T-helper 1 cell treated with Interleukin-12 subunit alpha and Interleukin-12 subunit beta and Interleukin-4 antibody, amounts not matched to agents 30 ng/mL and 1 ng/mL, for 36 hours (primary cell): ENCODE measurements at regions not wholly inside any gene's neighbourhood (a gene's known extent, or its start where the extent isn't known, plus 50 kb on each side); places are given as distances from the start of the nearest gene placed in this dataset.

Source experiments
- intact Hi-C: fragments of 100-400 bp; cut with micrococcal nuclease; formaldehyde crosslinking; loops from one replicate; pipeline ENCODE4 v1.15.1; 2024

DNA sequence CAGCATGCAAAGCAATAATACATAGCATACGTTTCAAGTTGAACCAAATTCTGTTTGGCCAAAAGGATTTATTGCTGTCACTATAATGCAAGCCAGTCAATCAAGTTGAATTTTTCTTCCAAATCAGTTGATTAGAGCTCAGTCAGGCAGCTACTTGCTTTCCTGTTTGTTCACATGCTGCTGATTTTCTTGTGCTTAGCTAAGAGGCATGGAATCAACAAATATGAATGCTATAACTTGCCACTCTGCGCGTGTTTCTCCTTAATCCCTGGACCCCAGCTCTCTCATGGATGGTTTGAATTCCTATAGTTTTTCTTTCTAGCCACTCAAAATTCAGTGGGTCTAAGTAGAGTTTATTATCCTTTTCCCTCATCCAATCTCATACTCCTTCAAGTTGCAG, 311.3 kb downstream of the KLF5 start:
- intact Hi-C loops: no loop called here

- intact Hi-C loops: no loop called here
Observed at GRCh38 chr13:73369095-73369494, 310.3 kb downstream of the KLF5 start.

DNA sequence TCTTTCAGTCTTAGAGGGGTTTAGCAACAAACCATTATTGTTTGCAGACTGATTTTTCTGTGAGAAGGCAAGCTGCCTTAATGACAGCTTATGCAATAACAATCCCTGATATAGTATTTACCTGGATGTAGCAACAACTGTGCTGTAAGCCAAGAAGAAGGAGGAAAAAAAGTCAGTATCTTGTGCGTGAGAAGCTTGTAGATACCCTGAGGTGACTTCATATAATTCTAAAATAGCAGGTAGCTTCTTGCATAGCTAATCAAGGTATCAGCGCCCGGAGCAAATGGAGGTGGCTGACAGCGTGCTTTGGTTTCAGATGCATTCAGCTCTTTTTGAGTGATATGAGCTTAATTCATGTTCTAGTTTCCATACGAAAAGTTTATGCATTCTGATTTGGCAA, 309.8 kb downstream of the KLF5 start:
- intact Hi-C loops: no loop called here

GRCh38 chr13:73367886-73368285, 309.1 kb downstream of the KLF5 start:
- intact Hi-C loops: no loop called here

DNA sequence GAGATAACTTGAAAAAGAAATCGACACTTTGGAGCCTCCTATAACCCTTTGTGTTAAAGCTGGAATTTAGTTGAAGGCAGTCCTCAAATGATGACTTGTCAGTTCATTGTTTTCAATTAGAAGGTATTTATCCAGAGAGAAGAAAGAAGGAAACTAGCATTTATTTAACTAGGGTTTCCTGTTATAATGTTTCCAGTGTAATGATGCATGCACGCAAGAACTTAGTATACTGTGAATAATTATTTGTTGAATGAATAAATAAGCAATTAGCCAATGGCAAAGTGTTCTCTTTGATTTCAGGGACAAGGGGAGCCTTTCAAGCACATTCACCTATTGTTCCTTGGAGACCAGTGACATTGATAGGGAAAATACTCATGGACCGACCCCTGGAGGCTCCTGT, 307.4 kb downstream of the KLF5 start:
- intact Hi-C loops: no loop called here

DNA sequence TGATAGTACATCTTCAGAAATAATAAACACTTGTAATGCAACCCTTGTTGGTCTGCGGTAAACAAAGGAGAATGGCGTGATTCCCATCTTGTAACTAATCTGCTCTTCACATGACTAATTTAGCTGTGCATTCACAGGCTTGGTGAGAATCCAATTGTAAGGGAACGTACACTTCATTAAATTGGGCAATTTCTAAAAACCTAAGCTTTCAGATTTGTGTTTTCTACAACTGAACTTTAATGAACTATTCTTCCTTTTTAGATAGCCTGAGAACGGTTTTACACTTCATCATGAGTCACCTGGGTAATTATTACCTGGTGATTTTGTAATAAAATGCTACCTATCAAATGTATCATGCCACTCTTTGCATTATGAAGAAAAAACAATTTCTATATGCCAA, 306.9 kb downstream of the KLF5 start:
- intact Hi-C loops: no loop called here

DNA sequence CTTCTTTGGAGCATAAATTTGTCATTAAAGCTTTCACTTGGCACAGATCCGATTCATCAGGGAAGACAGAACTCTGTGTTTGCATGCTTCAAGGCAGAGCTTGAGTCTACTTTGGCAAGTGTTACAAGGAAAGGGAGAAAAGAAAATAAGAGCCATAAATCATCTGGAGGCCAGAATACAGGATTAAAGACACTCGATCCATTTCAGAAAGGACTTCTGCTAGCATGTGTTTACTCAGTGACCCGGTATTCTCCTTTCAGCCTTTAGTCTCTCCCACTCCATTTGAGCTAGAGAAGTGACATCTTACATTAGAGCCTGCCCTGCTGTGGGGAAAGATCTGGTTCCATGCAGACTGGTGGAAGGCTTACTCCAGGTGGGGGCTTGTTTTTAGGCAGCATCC, 306.4 kb downstream of the KLF5 start:
- intact Hi-C loops: no loop called here

GRCh38 chr13:73364736-73365135, 305.9 kb downstream of the KLF5 start:
- intact Hi-C loops: no loop called here

DNA sequence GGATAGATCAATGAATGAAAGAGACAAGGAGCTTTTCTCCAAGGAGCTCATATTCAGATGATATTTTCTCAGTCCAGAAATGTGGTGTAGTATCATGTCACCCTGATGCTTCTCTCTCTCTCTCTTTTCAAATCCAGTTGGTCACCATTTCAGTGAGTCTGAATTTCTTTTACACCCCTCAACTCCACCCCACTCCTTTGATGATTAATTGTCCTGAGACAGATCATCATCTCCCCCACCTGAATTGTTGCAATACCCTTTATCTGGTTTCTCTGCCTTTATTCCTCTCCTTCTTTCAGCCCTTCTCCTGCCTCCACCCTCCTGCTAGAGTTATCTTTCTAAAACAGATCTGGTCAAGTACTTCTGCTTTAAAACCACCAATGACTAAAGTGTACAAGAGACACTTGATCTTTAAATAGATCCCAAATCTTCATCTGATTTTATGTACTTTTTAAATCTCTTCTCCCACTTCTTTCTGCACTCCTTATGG, 299.8 kb downstream of the KLF5 start:
- intact Hi-C loops: no loop called here

DNA sequence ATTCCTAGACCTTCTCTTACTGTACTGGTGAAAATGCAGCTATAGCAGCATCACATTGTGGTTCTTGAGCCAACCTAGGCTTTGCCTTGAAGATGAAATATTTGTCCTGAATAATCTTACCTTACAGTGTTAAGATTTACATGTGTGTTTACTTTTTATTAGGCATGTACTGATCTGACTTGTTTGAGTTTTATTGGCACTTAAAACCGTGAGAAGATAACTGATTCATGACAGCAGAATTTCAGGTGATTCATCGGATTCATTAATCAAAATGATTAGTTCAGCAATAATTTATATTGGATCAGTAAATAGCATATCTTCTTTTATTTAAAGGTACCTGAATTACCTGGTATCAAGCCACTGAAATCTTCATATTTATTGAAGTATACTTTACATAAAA, 296.3 kb downstream of the KLF5 start:
- intact Hi-C loops: no loop called here

DNA sequence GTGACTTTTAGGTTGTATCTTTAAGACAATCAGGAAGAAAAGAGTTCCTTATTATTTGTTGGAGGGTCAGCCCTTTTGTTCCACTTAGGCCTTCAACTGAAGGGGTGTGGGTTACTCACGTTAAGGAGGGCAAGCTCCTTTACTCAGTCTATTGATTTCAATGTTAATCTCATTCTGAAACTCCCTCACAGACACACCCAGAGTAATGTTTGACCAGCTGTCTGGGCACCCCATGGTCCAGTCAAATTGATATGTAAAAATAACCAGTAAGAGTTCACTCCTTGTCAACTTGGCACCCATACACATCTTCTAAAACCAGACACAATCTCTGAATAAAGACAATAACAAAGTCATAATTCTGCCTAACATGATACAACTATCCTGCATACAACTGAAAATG, 292.9 kb downstream of the KLF5 start:
- intact Hi-C loops: no loop called here

DNA sequence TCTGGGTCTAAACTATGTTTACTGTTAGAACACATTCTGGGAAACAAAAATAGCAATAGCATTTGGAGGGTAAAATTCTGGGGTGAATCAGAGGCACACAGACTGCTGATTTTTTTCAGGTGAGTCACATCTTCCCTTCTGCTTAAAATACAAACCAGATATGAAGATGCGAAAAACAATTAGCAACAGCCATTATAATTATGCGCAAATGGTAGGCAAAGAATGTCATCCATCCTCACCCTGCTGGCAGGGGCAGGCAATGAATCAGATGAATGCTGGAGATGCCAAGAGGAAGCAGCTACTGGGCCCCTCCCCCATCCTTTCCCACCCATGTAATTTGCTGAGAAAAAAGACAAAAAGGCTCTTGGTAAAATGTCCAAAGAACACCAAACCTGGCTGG, 282.9 kb downstream of the KLF5 start:
- intact Hi-C loops: no loop called here

DNA sequence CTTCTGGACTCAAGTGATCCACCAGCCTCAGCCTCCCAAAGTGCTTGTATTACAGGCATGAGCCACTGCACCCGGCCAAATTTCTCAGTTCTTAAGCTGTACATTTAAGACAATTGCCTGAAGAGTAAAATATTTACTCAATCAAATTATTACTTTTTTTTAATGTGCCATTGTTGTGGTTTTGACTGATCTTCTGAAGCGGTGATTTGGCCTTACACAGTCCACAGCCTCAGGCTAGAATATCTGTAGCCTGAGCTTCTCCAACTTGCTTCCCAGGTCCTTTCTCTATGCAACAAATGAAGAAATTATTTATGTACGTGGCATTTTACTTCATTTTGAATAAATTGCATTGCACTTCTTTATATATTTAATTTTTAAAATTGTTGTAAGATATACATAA, 281.3 kb downstream of the KLF5 start:
- intact Hi-C loops: no loop called here

- intact Hi-C loops: no loop called here
Observed at GRCh38 chr13:73339086-73339485, 280.3 kb downstream of the KLF5 start.

DNA sequence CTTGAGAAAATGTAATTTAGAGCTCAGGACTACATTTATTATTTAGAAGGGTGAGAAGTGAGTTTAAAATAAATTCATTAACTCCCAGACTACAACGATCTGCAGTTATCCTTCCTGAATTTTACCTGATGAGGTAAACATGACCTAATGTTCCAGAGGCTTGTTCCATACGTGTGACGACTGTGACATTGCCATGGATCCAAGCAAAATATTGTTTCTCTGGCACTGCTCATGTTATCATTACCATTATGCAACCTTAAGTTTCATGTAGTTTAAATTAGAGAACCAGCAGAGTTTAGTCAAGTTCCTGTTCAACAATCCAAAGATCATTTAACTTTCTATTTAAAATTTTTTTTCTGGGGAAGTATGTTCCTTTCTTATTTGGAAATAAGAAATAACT, 279.6 kb downstream of the KLF5 start:
- intact Hi-C loops: no loop called here

DNA sequence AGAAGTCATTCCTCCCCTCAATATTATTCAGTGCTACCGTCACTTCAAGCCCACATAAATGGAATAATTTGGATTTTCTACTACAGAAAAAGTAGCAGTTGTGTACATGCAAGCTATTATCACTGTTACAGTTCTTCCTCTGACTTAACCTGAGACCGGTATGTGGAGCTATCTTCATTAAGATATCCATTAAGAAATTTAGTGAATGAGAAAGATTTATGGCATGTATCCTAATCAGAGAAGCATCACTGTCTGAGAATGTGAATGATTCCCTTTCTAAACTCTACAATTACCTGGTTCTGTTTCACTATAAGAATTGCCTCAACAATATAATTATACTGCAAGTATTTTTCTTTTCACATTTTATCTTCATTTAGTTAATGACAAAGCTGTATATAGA, 278.7 kb downstream of the KLF5 start:
- intact Hi-C loops: loop anchor here (1.0 kb wide), 1 partner anchor 34 kb away; no protein-coding TSS in a partner anchor

DNA sequence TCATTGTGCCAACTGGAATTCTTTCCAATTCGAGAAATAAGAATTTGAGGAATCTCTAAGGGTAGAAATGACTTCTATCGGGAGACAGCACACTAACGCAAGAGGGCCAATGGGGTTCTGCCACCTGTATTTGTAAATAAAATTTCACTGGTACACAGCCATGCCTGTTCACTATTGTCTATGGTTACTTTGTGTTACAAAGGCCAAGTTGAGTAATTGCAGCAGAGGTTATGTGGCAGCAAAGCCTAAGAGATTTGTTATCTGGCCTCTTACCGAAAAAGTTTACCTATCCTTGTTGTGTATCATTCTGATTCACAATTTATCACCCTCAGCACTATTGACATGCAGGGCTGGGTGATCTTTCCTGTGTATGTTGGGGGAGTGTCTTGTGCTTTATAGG, 278.0 kb downstream of the KLF5 start:
- intact Hi-C loops: loop anchor here (1.0 kb wide), 1 partner anchor 33 kb away; no protein-coding TSS in a partner anchor

GRCh38 chr13:73335944-73336343, 277.1 kb downstream of the KLF5 start:
- intact Hi-C loops: no loop called here

GRCh38 chr13:73335210-73335609, 276.4 kb downstream of the KLF5 start:
- intact Hi-C loops: no loop called here

GRCh38 chr13:73334445-73334844, 275.6 kb downstream of the KLF5 start:
- intact Hi-C loops: no loop called here

- intact Hi-C loops: no loop called here
Observed at GRCh38 chr13:73331556-73331955, 272.8 kb downstream of the KLF5 start.

- intact Hi-C loops: no loop called here
Observed at GRCh38 chr13:73329355-73329754, 270.6 kb downstream of the KLF5 start.

GRCh38 chr13:73327579-73327978, 268.8 kb downstream of the KLF5 start:
- intact Hi-C loops: no loop called here
